GM12891 (cell line): ENCODE measurements at regions not wholly inside any gene's neighbourhood (a gene's known extent, or its start where the extent isn't known, plus 50 kb on each side); places are given as distances from the start of the nearest gene placed in this dataset.

ENCODE experiments used
- PAX5 ChIP-seq: IDR thresholded peaks from 2 replicates; pipeline ENCODE4 v1.6.1; 2011; ENCODE audit warnings: low read length, moderate library complexity, mild to moderate bottlenecking; ENCODE audit not compliant: insufficient read depth, severe bottlenecking
- POLR2A ChIP-seq: IDR thresholded peaks from 2 replicates; pipeline ENCODE4 v1.6.1; 2011; ENCODE audit warnings: low read depth, low read length, control low read depth
- POLR2AphosphoS5 ChIP-seq: IDR thresholded peaks from 2 replicates; pipeline ENCODE4 v1.6.1; 2011; ENCODE audit warnings: low read depth, low read length, control low read depth
- POU2F2 ChIP-seq: IDR thresholded peaks from 2 replicates; pipeline ENCODE4 v1.6.1; 2011; ENCODE audit warnings: low read depth, mild to moderate bottlenecking, control low read depth, low read length, moderate library complexity
- SPI1 ChIP-seq: IDR thresholded peaks from 2 replicates; pipeline ENCODE4 v1.6.1; 2011; ENCODE audit warnings: low read depth, low read length, control low read depth
- TAF1 ChIP-seq: IDR thresholded peaks from 2 replicates; pipeline ENCODE4 v1.6.1; 2011; ENCODE audit warnings: low read depth, low read length, control low read depth

DNA sequence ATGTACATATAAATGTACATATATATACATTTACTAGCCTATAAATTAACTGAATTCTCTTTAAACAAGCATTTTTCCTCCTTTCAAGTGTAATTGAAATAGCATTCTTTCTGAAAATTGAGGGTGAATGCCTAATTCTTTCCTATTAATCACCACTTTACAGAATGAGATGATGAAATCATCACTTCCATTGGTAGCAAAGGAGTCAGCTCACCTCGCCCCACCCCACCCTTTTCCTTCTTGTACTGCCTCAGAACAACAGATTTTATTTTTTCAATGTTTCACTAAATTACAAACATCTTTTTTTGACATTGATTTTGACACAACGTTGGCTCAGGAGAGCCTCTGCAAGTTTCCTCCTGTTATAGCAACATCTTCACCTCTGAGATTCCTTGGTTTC, 181.9 kb upstream of the CDH7 start:
- TF ChIP-seq POLR2A: no peak
- TF ChIP-seq POLR2AphosphoS5: no peak
- TF ChIP-seq TAF1: no peak
- no peak for TF ChIP-seq POU2F2
- no peak for TF ChIP-seq PAX5
- TF ChIP-seq SPI1: no peak
